ENCODE measurements at regions not wholly inside any gene's neighbourhood (a gene's known extent, or its start where the extent isn't known, plus 50 kb on each side); places are given as distances from the start of the nearest gene placed in this dataset.

DNA sequence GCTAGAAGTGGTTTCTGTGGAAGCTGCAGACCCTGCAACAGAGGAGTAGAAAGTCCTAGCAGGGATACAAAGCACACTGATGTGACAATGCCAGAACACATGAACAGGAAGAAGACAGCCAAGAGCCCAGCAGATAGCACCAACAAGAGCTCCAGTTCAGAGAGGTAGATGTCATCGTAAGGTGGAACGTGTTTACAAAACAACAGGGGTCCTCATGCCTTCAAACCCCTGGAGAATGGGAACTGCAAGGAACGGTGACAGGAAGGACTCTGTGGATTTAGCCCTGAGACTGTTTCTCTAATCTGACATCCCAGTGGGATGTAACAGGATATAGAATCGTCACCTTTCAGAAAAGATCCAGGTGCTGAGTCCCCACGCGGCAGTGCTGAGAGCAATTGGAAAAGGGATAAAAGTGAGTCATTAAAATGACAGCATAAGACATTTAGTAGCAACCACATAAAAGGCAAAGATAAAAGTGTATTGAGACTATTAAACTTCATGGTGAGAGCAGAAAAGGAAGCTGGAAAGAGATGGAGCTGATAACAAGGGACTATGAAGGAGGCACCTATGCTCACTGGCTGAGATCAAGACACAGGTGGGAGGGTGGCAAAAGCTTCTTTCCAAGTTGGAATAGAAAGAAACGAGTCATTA, 195.2 kb downstream of the FBXO15 start:
- no peaks in the 10 kb centered on the region for H3K9me3 ChIP-seq
- ATAC-seq (no peak), DNase-seq (no peak)
- no peak overlapping the region for H3K4me3 ChIP-seq
- intact Hi-C loops (cut with DNase I): no loop called here
- H3K4me1 ChIP-seq: no peaks in the 10 kb centered on the region
- TF ChIP-seq, protein P1, sequence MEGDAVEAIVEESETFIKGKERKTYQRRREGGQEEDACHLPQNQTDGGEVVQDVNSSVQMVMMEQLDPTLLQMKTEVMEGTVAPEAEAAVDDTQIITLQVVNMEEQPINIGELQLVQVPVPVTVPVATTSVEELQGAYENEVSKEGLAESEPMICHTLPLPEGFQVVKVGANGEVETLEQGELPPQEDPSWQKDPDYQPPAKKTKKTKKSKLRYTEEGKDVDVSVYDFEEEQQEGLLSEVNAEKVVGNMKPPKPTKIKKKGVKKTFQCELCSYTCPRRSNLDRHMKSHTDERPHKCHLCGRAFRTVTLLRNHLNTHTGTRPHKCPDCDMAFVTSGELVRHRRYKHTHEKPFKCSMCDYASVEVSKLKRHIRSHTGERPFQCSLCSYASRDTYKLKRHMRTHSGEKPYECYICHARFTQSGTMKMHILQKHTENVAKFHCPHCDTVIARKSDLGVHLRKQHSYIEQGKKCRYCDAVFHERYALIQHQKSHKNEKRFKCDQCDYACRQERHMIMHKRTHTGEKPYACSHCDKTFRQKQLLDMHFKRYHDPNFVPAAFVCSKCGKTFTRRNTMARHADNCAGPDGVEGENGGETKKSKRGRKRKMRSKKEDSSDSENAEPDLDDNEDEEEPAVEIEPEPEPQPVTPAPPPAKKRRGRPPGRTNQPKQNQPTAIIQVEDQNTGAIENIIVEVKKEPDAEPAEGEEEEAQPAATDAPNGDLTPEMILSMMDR (IDR thresholded peaks at IDR 0.05): no peak
- H3K36me3 ChIP-seq: no peaks in the 10 kb centered on the region
- no peak overlapping the region for H3K27ac ChIP-seq
- H3K27me3 ChIP-seq (ENCODE audit: low read depth): no peaks in the 10 kb centered on the region

DNA sequence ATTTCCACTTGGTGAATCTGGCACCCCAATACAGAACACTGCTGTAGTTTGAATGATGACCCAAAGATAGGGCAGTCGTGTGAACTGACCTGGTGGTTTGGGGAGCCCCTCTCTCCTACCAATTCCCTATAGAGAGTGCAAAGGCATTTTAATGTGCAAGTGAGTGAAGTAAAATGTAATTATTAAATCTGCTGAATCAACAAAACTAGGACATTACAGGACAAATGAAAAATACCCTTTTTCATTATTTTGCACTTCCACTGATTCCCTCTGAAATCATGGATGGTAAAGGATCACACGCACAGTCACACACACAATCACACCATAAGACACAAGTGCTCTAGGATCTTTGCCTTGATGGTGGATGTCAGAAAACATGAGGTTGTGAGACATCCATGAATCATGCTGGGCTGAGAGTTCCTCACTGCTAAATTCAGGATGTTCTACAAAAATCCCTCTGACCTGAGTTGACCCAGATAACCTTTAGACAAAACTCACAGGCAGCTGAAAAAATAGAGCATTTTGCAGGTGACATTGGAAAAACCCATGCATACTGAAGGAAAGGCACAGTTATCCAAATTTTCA, 197.4 kb downstream of the FBXO15 start:
- TF ChIP-seq, protein P1 (IDR thresholded peaks at IDR 0.05): no peak
- no peak overlapping the region for H3K27ac ChIP-seq
- H3K4me1 ChIP-seq: no peaks in the 10 kb centered on the region
- DNase-seq: no peak
- intact Hi-C loops (cut with DNase I): no loop called here
- H3K9me3 ChIP-seq: no peaks in the 10 kb centered on the region
- no peak overlapping the region for H3K4me3 ChIP-seq
- ATAC-seq: no peak
- H3K27me3 ChIP-seq (ENCODE audit: low read depth): no peaks in the 10 kb centered on the region
- H3K36me3 ChIP-seq: no peaks in the 10 kb centered on the region

GRCh38 chr18:73948497-73948896, 199.1 kb downstream of the FBXO15 start:
- no peaks in the 10 kb centered on the region for H3K4me1 ChIP-seq
- H3K4me3 ChIP-seq: no peak overlapping the region
- ATAC-seq (no peak), DNase-seq (no peak)
- no peaks in the 10 kb centered on the region for H3K9me3 ChIP-seq
- TF ChIP-seq, protein P1 (IDR thresholded peaks at IDR 0.05): no peak
- no peaks in the 10 kb centered on the region for H3K27me3 ChIP-seq (ENCODE audit: low read depth)
- H3K36me3 ChIP-seq: no peaks in the 10 kb centered on the region
- intact Hi-C loops (cut with DNase I): no loop called here
- no peak overlapping the region for H3K27ac ChIP-seq

- intact Hi-C loops (cut with DNase I): no loop called here
- no peak overlapping the region for H3K4me3 ChIP-seq
- no peaks in the 10 kb centered on the region for H3K27me3 ChIP-seq (ENCODE audit: low read depth)
- no peak overlapping the region for H3K27ac ChIP-seq
- H3K4me1 ChIP-seq: no peaks in the 10 kb centered on the region
- no peaks in the 10 kb centered on the region for H3K36me3 ChIP-seq
- DNase-seq (no peak), ATAC-seq (no peak)
- H3K9me3 ChIP-seq: no peaks in the 10 kb centered on the region
- TF ChIP-seq, protein P1 (IDR thresholded peaks at IDR 0.05): no peak
Measured at GRCh38 chr18:73948084-73948483, 199.6 kb downstream of the FBXO15 start.

- Histone ChIP-seq H3K9me3 (no peaks in the 10 kb centered on the region), H3K4me3 (no peak overlapping the region), H3K4me1 (no peaks in the 10 kb centered on the region), H3K27me3 (ENCODE audit: low read depth) (no peaks in the 10 kb centered on the region), H3K27ac (no peak overlapping the region), H3K36me3 (no peaks in the 10 kb centered on the region)
- intact Hi-C loops (cut with DNase I): no loop called here
- no peak for DNase-seq
- TF ChIP-seq, protein P1 (IDR thresholded peaks at IDR 0.05): no peak
- no peak for ATAC-seq
Measured at GRCh38 chr18:73947180-73947921, 200.3 kb downstream of the FBXO15 start.
